Stomach smooth muscle (tissue), 2 donors: ENCODE measurements at regions not wholly inside any gene's neighbourhood (a gene's known extent, or its start where the extent isn't known, plus 50 kb on each side); places are given as distances from the start of the nearest gene placed in this dataset.

ENCODE experiments used
- H3K27ac ChIP-seq: one replicate; pipeline ENCODE4 v1.7.0; 2013; ENCODE audit warnings: mild to moderate bottlenecking, low read length, inconsistent platforms
- H3K27me3 ChIP-seq, 2 donors: one replicate each; pipeline ENCODE4 v1.7.0; 2013; ENCODE audit warnings: low read length in 2 of 2; ENCODE audit not compliant: insufficient read depth in 2 of 2, control insufficient read depth in 1 of 2
- H3K36me3 ChIP-seq, 2 donors: one replicate each; pipeline ENCODE4 v1.7.0; 2013; ENCODE audit warnings: low read length in 2 of 2; ENCODE audit not compliant: control insufficient read depth in 2 of 2, insufficient read depth in 2 of 2
- H3K4me1 ChIP-seq: one replicate; pipeline ENCODE4 v1.7.0; 2013; ENCODE audit warnings: low read length; ENCODE audit not compliant: control insufficient read depth, insufficient read depth
- H3K4me3 ChIP-seq, 2 donors: one replicate each; pipeline ENCODE4 v1.7.0; 2013; ENCODE audit warnings: low read length in 2 of 2
- H3K9ac ChIP-seq, 2 donors: one replicate each; pipeline ENCODE4 v1.7.0; 2013; ENCODE audit warnings: low read length in 2 of 2, mild to moderate bottlenecking in 1 of 2
- H3K9me3 ChIP-seq, 2 donors: one replicate each; pipeline ENCODE4 v1.7.0; 2013; ENCODE audit warnings: low read length in 2 of 2; ENCODE audit not compliant: control insufficient read depth in 2 of 2
- donor health status: healthy.
- donor health status: Pancreatic carcinoma.

DNA sequence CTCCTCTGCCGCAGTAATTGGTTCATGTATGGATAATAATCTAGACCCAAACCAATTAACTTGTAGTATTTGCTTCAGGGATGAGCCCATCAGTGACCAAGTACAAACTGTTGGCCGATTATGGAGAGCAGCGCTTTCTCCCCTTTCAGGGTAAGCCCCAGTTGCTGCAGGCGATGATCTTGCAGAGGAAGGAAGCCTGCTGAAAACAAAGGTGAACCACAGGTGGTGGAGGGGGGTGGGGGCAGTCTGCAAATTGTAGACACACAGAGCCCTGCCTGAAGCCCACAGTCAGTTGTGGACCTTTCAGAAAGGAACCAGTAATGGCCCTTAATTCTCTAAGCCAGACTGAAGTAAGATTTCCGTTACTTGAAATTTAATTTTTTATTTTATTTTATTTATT lies 167.9 kb upstream of the JARID2 start:
- no peaks in the 10 kb centered on the region for H3K4me1 ChIP-seq
- H3K27me3 ChIP-seq: no peaks in the 10 kb centered on the region
- H3K4me3 ChIP-seq: no peak overlapping the region
- no peaks in the 10 kb centered on the region for H3K9me3 ChIP-seq
- no peaks in the 10 kb centered on the region for H3K36me3 ChIP-seq
- no peak overlapping the region for H3K9ac ChIP-seq
- no peak overlapping the region for H3K27ac ChIP-seq

- Histone ChIP-seq H3K27ac (no peak overlapping the region), H3K9me3 (no peaks in the 10 kb centered on the region), H3K27me3 (no peaks in the 10 kb centered on the region), H3K36me3 (no peaks in the 10 kb centered on the region), H3K4me1 (no peaks in the 10 kb centered on the region), H3K9ac (no peak overlapping the region), H3K4me3 (no peak overlapping the region)
Observed at GRCh38 chr6:15079288-15079817, 166.5 kb upstream of the JARID2 start.

DNA sequence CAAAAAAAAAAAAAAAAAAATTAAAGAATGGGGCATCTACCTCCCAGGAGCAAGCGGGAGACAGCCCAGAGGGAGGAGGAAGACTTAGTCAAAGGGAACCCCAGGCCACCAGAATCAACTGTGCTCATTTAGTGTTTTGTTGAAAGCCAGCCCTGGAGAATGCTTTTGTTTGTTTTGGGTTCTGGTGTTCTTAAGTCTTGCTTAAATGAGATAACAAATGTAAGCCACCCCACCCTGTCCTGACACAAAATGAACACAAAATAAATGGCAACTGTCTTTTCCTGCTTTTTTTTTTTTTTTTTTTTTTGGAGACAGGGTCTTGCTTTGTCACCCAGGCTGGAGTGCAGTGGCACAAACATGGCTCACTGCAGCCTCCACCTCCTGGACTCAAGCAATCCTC lies 165.0 kb upstream of the JARID2 start:
- Histone ChIP-seq H3K27ac (no peak overlapping the region), H3K27me3 (no peaks in the 10 kb centered on the region)

DNA sequence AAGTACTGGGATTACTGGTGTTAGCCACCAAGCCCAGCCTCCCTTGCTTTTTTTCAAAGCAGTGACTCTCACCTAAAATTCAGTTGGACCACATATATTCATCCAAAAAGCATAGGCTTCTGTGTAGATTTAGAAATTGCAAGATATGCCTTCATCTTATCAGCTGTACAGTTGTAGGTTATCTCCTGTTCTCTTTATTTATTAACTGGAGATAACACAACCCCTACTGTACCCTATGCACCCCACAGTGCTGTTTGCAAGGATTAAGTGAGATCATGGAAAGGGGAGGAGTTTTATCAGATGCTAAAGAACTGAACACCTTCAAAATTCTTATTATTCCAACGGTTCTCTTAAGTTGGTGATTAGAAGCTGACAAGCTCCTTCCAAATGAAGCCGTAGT lies 164.4 kb upstream of the JARID2 start:
- Histone ChIP-seq H3K27me3 (no peaks in the 10 kb centered on the region), H3K9me3 (no peaks in the 10 kb centered on the region), H3K9ac (no peak overlapping the region), H3K4me3 (no peak overlapping the region), H3K4me1 (no peaks in the 10 kb centered on the region), H3K27ac (no peak overlapping the region), H3K36me3 (no peaks in the 10 kb centered on the region)

More for the DNA sequence above, 165.0 kb upstream of the JARID2 start:
- H3K9ac ChIP-seq: no peak overlapping the region
- H3K4me3 ChIP-seq: no peak overlapping the region
- H3K9me3 ChIP-seq: no peaks in the 10 kb centered on the region
- H3K36me3 ChIP-seq: no peaks in the 10 kb centered on the region
- H3K4me1 ChIP-seq: no peaks in the 10 kb centered on the region

DNA sequence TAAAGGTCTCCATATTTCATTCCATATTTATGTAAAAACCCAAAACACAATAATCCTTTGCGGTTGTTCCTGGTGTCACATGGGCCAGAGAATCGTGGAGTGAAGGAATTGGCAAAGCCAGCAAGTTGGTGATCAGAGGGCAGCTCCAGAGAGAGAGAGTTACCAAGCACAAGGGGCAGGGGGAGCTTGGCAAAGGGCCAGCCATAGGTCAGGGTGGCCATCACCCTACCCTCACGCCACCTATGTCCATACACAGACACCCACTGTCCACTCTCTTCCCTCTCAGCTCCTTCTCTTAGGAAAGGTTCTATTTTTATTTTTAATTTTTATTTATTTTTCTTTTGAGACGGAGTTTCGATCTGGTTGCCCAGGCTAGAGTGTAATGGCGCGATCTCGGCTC lies 163.2 kb upstream of the JARID2 start:
- no peak overlapping the region for H3K9ac ChIP-seq
- no peaks in the 10 kb centered on the region for H3K36me3 ChIP-seq
- H3K4me1 ChIP-seq: no peaks in the 10 kb centered on the region
- H3K27ac ChIP-seq: no peak overlapping the region
- H3K27me3 ChIP-seq: no peaks in the 10 kb centered on the region
- H3K9me3 ChIP-seq: no peaks in the 10 kb centered on the region
- H3K4me3 ChIP-seq: no peak overlapping the region

GRCh38 chr6:15086348-15087158 lies 159.3 kb upstream of the JARID2 start:
- Histone ChIP-seq H3K4me3 (no peak overlapping the region), H3K9me3 (no peaks in the 10 kb centered on the region), H3K36me3 (no peaks in the 10 kb centered on the region), H3K9ac (no peak overlapping the region), H3K27ac (no peak overlapping the region), H3K27me3 (no peaks in the 10 kb centered on the region), H3K4me1 (no peaks in the 10 kb centered on the region)

DNA sequence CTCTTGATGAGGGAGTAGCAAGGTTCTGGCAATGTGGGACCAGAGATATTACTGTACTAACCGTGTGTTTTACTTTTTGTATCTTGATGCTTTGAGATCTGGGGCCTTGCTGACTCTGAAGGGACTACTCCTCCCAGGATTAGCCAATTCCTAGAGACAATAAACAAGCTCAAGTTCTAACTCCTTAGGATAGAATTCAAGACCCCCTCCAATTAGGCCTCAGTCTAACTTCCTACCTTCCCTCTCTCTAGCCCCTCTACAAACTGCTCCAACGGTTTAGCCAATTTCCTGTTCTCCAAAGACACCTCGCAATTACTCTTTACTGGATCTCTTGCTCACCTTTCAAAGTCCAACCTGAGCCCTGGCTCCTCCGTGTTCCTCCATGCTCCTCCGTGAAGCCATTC lies 158.7 kb upstream of the JARID2 start:
- H3K9ac ChIP-seq: no peak overlapping the region
- H3K36me3 ChIP-seq: no peaks in the 10 kb centered on the region
- no peaks in the 10 kb centered on the region for H3K4me1 ChIP-seq
- H3K4me3 ChIP-seq: no peak overlapping the region
- no peaks in the 10 kb centered on the region for H3K27me3 ChIP-seq
- H3K9me3 ChIP-seq: no peaks in the 10 kb centered on the region
- H3K27ac ChIP-seq: no peak overlapping the region

DNA sequence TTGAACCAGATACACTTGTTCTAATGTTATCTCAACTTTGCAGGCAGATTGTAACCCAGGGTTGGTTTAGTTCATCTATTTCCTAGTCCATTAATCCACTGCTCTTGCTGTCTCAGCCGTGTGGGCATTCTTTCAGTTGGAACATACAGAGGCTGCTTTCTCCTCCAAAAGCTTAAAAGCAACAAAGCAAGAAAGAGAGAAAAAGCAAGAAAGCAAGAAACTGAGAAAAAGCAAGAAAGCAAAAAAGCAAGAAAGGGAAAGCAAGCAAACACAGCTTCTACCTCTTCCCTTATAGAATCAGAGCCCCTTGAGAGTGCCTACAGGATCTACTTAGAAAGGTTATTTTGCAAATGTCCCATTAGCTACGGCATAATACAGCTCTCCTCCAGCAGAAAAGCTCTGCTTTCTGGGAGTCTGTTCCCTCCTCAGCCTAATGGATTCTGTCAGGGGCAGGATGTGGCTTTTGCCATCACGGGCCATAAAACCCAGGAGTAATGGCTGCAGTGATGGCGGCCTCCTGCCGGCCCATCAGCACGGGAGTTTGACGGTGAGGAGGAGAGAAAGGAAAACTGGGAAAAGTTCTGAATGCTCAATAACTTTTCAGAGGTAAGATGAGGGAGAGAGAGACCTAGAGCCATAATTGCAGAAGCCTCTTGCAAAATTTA lies 156.8 kb upstream of the JARID2 start:
- H3K27ac ChIP-seq: no peak overlapping the region
- H3K36me3 ChIP-seq: no peaks in the 10 kb centered on the region

GRCh38 chr6:15089569-15090144 lies 156.2 kb upstream of the JARID2 start:
- no peaks in the 10 kb centered on the region for H3K9me3 ChIP-seq
- no peaks in the 10 kb centered on the region for H3K27me3 ChIP-seq
- H3K4me3 ChIP-seq: no peak overlapping the region
- H3K27ac ChIP-seq: no peak overlapping the region
- H3K36me3 ChIP-seq: no peaks in the 10 kb centered on the region
- no peaks in the 10 kb centered on the region for H3K4me1 ChIP-seq
- H3K9ac ChIP-seq: no peak overlapping the region

More for the DNA sequence above, 156.8 kb upstream of the JARID2 start:
- H3K4me3 ChIP-seq: no peak overlapping the region
- no peak overlapping the region for H3K9ac ChIP-seq
- no peaks in the 10 kb centered on the region for H3K27me3 ChIP-seq
- no peaks in the 10 kb centered on the region for H3K4me1 ChIP-seq
- H3K9me3 ChIP-seq: no peaks in the 10 kb centered on the region

- no peak overlapping the region for H3K27ac ChIP-seq
- no peaks in the 10 kb centered on the region for H3K27me3 ChIP-seq
- H3K4me1 ChIP-seq: no peaks in the 10 kb centered on the region
- H3K9me3 ChIP-seq: no peaks in the 10 kb centered on the region
- no peak overlapping the region for H3K9ac ChIP-seq
- H3K36me3 ChIP-seq: no peaks in the 10 kb centered on the region
- H3K4me3 ChIP-seq: no peak overlapping the region
Observed at GRCh38 chr6:15090145-15090579, 155.7 kb upstream of the JARID2 start.
